ENCODE measurements at regions not wholly inside any gene's neighbourhood (a gene's known extent, or its start where the extent isn't known, plus 50 kb on each side); places are given as distances from the start of the nearest gene placed in this dataset.
A peak's percentile ranks its signal among the peaks of the same experiment; 100 is the strongest.
"Not testable (repeated sequence)": the region's sequence is repeated elsewhere in the genome, so short reads cannot be mapped to it uniquely, and the experiment has no call there.

GRCh38 chr10:78464856-78465267 lies 431.2 kb downstream of the RPS24 start:
- peaks cover 0 to 12% of the 10 kb centered on the region in 2 experiments for H3K27me3 ChIP-seq (replicated peaks in 1 of 2; ENCODE audit: control insufficient read depth in 2 of 2, extremely low read depth in 1 of 2, insufficient read depth in 2 of 2, low read length in 1 of 2)
- ATAC-seq (replicated peaks in 1 of 4) (peak in 1 of 4 experiments; percentile 31), DNase-seq (no peak)
- peaks cover 0 to 4% (median 2%) of the 10 kb centered on the region in 3 donors for H3K9me3 Mint-ChIP-seq
- H3K27ac ChIP-seq (ENCODE audit: low read length) = no peak overlapping the region
- POLR2A ChIA-PET = no interaction called here
- no peaks in the 10 kb centered on the region for H3K4me1 ChIP-seq (ENCODE audit: control insufficient read depth in 1 of 2, extremely low read depth in 1 of 2, insufficient read depth in 2 of 2, low read length in 2 of 2)
- CTCF ChIA-PET = no interaction called here
- no peak overlapping the region for H3K4me3 ChIP-seq (ENCODE audit: control insufficient read depth in 1 of 2, extremely low read depth in 1 of 2, low read length in 1 of 2)
- H3K4me3 Mint-ChIP-seq = no peak overlapping the region
- no peak overlapping the region for H3K27ac Mint-ChIP-seq
- no peaks in the 10 kb centered on the region for H3K4me1 Mint-ChIP-seq
- H3K9me3 ChIP-seq = no peaks in the 10 kb centered on the region
- no peaks in the 10 kb centered on the region for H3K36me3 ChIP-seq (ENCODE audit: control insufficient read depth in 2 of 2, extremely low read depth in 1 of 2, insufficient read depth in 1 of 2, low read length in 1 of 2)
- H3K36me3 Mint-ChIP-seq = no peaks in the 10 kb centered on the region
- WGBS (ENCODE audit: insufficient coverage) = 76% methylated on average over 11 of the region's 13 CpGs
- H3K27me3 Mint-ChIP-seq = peaks cover 5 to 13% of the 10 kb centered on the region in 2 donors

GRCh38 chr10:78465431-78465830 lies 431.8 kb downstream of the RPS24 start:
- H3K4me1 Mint-ChIP-seq = no peaks in the 10 kb centered on the region
- peaks cover 0 to 12% of the 10 kb centered on the region in 2 experiments for H3K27me3 ChIP-seq (replicated peaks in 1 of 2; ENCODE audit: control insufficient read depth in 2 of 2, extremely low read depth in 1 of 2, insufficient read depth in 2 of 2, low read length in 1 of 2)
- no peaks in the 10 kb centered on the region for H3K36me3 ChIP-seq (ENCODE audit: control insufficient read depth in 2 of 2, extremely low read depth in 1 of 2, insufficient read depth in 1 of 2, low read length in 1 of 2)
- no peaks in the 10 kb centered on the region for H3K9me3 ChIP-seq
- DNase-seq (no peak), ATAC-seq (replicated peaks in 1 of 4) (no peak)
- WGBS (ENCODE audit: insufficient coverage) = 60% methylated on average over 1 of the region's 2 CpGs
- H3K4me1 ChIP-seq (ENCODE audit: control insufficient read depth in 1 of 2, extremely low read depth in 1 of 2, insufficient read depth in 2 of 2, low read length in 2 of 2) = no peaks in the 10 kb centered on the region
- H3K36me3 Mint-ChIP-seq = no peaks in the 10 kb centered on the region
- H3K27ac Mint-ChIP-seq = no peak overlapping the region
- no peak overlapping the region for H3K27ac ChIP-seq (ENCODE audit: low read length)
- H3K4me3 ChIP-seq (ENCODE audit: control insufficient read depth in 1 of 2, extremely low read depth in 1 of 2, low read length in 1 of 2) = no peak overlapping the region
- H3K4me3 Mint-ChIP-seq = no peak overlapping the region
- ChIA-PET POLR2A (no interaction called here), CTCF (no interaction called here)
- H3K27me3 Mint-ChIP-seq = peaks cover 5 to 13% of the 10 kb centered on the region in 2 donors
- H3K9me3 Mint-ChIP-seq = peaks cover 0 to 4% (median 2%) of the 10 kb centered on the region in 3 donors

- ChIA-PET CTCF (no interaction called here), POLR2A (no interaction called here)
- 100% methylated on average over 2 of the region's 7 CpGs for WGBS (ENCODE audit: insufficient coverage)
- peaks cover 0 to 4% (median 2%) of the 10 kb centered on the region in 3 donors for H3K9me3 Mint-ChIP-seq
- H3K36me3 ChIP-seq (ENCODE audit: control insufficient read depth in 2 of 2, extremely low read depth in 1 of 2, insufficient read depth in 1 of 2, low read length in 1 of 2) = no peaks in the 10 kb centered on the region
- no peaks in the 10 kb centered on the region for H3K9me3 ChIP-seq
- H3K4me3 Mint-ChIP-seq = no peak overlapping the region
- H3K27me3 Mint-ChIP-seq = peaks cover 5 to 11% of the 10 kb centered on the region in 2 donors
- no peak for DNase-seq
- H3K4me3 ChIP-seq (ENCODE audit: control insufficient read depth in 1 of 2, extremely low read depth in 1 of 2, low read length in 1 of 2) = no peak overlapping the region
- H3K27me3 ChIP-seq (replicated peaks in 1 of 2; ENCODE audit: control insufficient read depth in 2 of 2, extremely low read depth in 1 of 2, insufficient read depth in 2 of 2, low read length in 1 of 2) = peaks cover 0 to 3% of the 10 kb centered on the region in 2 experiments
- no peak overlapping the region for H3K27ac Mint-ChIP-seq
- H3K4me1 Mint-ChIP-seq = no peaks in the 10 kb centered on the region
- no peak overlapping the region for H3K27ac ChIP-seq (ENCODE audit: low read length)
- no peaks in the 10 kb centered on the region for H3K4me1 ChIP-seq (ENCODE audit: control insufficient read depth in 1 of 2, extremely low read depth in 1 of 2, insufficient read depth in 2 of 2, low read length in 2 of 2)
- no peaks in the 10 kb centered on the region for H3K36me3 Mint-ChIP-seq
- ATAC-seq (replicated peaks in 1 of 4) = no peak
These were observed 433.9 kb downstream of the RPS24 start for GRCh38 chr10:78467496-78468106.

GRCh38 chr10:78468731-78469130 lies 435.1 kb downstream of the RPS24 start:
- H3K9me3 ChIP-seq; CTCF ChIA-PET; H3K27me3 ChIP-seq (replicated peaks in 1 of 2; ENCODE audit: control insufficient read depth in 2 of 2, extremely low read depth in 1 of 2, insufficient read depth in 2 of 2, low read length in 1 of 2); POLR2A ChIA-PET; H3K4me3 Mint-ChIP-seq; H3K36me3 ChIP-seq (ENCODE audit: control insufficient read depth in 2 of 2, extremely low read depth in 1 of 2, insufficient read depth in 1 of 2, low read length in 1 of 2); H3K27ac ChIP-seq (ENCODE audit: low read length); H3K36me3 Mint-ChIP-seq; H3K4me1 ChIP-seq (ENCODE audit: control insufficient read depth in 1 of 2, extremely low read depth in 1 of 2, insufficient read depth in 2 of 2, low read length in 2 of 2); H3K27me3 Mint-ChIP-seq; DNase-seq; H3K27ac Mint-ChIP-seq; H3K4me3 ChIP-seq (ENCODE audit: control insufficient read depth in 1 of 2, extremely low read depth in 1 of 2, low read length in 1 of 2); H3K9me3 Mint-ChIP-seq; H3K4me1 Mint-ChIP-seq; ATAC-seq (replicated peaks in 1 of 4): not testable (repeated sequence)
- 97% methylated on average over 7 of the region's 26 CpGs for WGBS (ENCODE audit: insufficient coverage)

GRCh38 chr10:78470267-78471103 lies 436.8 kb downstream of the RPS24 start:
- no peaks in the 10 kb centered on the region for H3K4me1 ChIP-seq (ENCODE audit: control insufficient read depth in 1 of 2, extremely low read depth in 1 of 2, insufficient read depth in 2 of 2, low read length in 2 of 2)
- Mint-ChIP-seq H3K4me1 (no peaks in the 10 kb centered on the region), H3K27ac (no peak overlapping the region), H3K9me3 (peaks cover 0 to 4% (median 2%) of the 10 kb centered on the region in 3 donors), H3K36me3 (no peaks in the 10 kb centered on the region), H3K27me3 (peaks cover 0 to 7% of the 10 kb centered on the region in 2 donors), H3K4me3 (no peak overlapping the region)
- ATAC-seq (replicated peaks in 1 of 4) (no peak), DNase-seq (no peak)
- no peak overlapping the region for H3K4me3 ChIP-seq (ENCODE audit: control insufficient read depth in 1 of 2, extremely low read depth in 1 of 2, low read length in 1 of 2)
- H3K9me3 ChIP-seq = no peaks in the 10 kb centered on the region
- ChIA-PET CTCF (interaction anchor here in 1 of 2 donors (0.7 kb wide), 1 partner anchor 33 kb away, joined by 3 read pairs; no protein-coding TSS in a partner anchor), POLR2A (no interaction called here)
- no peaks in the 10 kb centered on the region for H3K27me3 ChIP-seq (replicated peaks in 1 of 2; ENCODE audit: control insufficient read depth in 2 of 2, extremely low read depth in 1 of 2, insufficient read depth in 2 of 2, low read length in 1 of 2)
- H3K36me3 ChIP-seq (ENCODE audit: control insufficient read depth in 2 of 2, extremely low read depth in 1 of 2, insufficient read depth in 1 of 2, low read length in 1 of 2) = no peaks in the 10 kb centered on the region
- WGBS (ENCODE audit: insufficient coverage) = 72% methylated on average over 5 of the region's 7 CpGs
- no peak overlapping the region for H3K27ac ChIP-seq (ENCODE audit: low read length)

GRCh38 chr10:78471326-78471722 lies 437.7 kb downstream of the RPS24 start:
- Histone ChIP-seq H3K4me1 (ENCODE audit: control insufficient read depth in 1 of 2, extremely low read depth in 1 of 2, insufficient read depth in 2 of 2, low read length in 2 of 2) (no peaks in the 10 kb centered on the region), H3K9me3 (no peaks in the 10 kb centered on the region), H3K36me3 (ENCODE audit: control insufficient read depth in 2 of 2, extremely low read depth in 1 of 2, insufficient read depth in 1 of 2, low read length in 1 of 2) (no peaks in the 10 kb centered on the region), H3K27me3 (replicated peaks in 1 of 2; ENCODE audit: control insufficient read depth in 2 of 2, extremely low read depth in 1 of 2, insufficient read depth in 2 of 2, low read length in 1 of 2) (peaks cover 0 to 2% of the 10 kb centered on the region in 2 experiments), H3K4me3 (ENCODE audit: control insufficient read depth in 1 of 2, extremely low read depth in 1 of 2, low read length in 1 of 2) (no peak overlapping the region), H3K27ac (ENCODE audit: low read length) (no peak overlapping the region)
- no peaks in the 10 kb centered on the region for H3K36me3 Mint-ChIP-seq
- no peak for ATAC-seq (replicated peaks in 1 of 4)
- CTCF ChIA-PET = no interaction called here
- H3K27me3 Mint-ChIP-seq = peaks cover 0 to 7% of the 10 kb centered on the region in 2 donors
- H3K27ac Mint-ChIP-seq = no peak overlapping the region
- POLR2A ChIA-PET = no interaction called here
- no peaks in the 10 kb centered on the region for H3K4me1 Mint-ChIP-seq
- peaks cover 0 to 4% (median 2%) of the 10 kb centered on the region in 3 donors for H3K9me3 Mint-ChIP-seq
- WGBS (ENCODE audit: insufficient coverage) = 55% methylated on average over 4 of the region's 8 CpGs
- no peak for DNase-seq
- no peak overlapping the region for H3K4me3 Mint-ChIP-seq

Measured in T-cell (primary cell).